B cell (primary cell): ENCODE measurements at regions not wholly inside any gene's neighbourhood (a gene's known extent, or its start where the extent isn't known, plus 50 kb on each side); places are given as distances from the start of the nearest gene placed in this dataset.

Experiments
- ATAC-seq: fragments of 200-7000 bp; cut with Tn5 transposase; one replicate; pipeline ENCODE4 v1.10.0; 2021; ENCODE audit warnings: low read depth, mild to moderate bottlenecking, moderate number of reproducible peaks, moderate library complexity
- CTCF ChIA-PET: fragments of 350-600 bp; sonication (Branson Sonifier 250); formaldehyde crosslinking; loops from one replicate; lab custom pipeline; 2021; ENCODE audit warnings: antibody characterized with exemption, inconsistent platforms; lab: Charles Lee
- POLR2A ChIA-PET: fragments of 350-600 bp; sonication (Branson Sonifier 250); formaldehyde crosslinking; loops from one replicate; lab custom pipeline; 2021; ENCODE audit warnings: antibody characterized with exemption; lab: Charles Lee
- DNase-seq: peaks from one replicate; pipeline ENCODE4 v3.0.0; 2013
- H2AFZ ChIP-seq: 2 replicates; pipeline ENCODE4 v1.6.1; 2012; ENCODE audit warnings: mild to moderate bottlenecking, low read depth, low read length; ENCODE audit not compliant: insufficient read depth, poor library complexity, severe bottlenecking
- H3K27ac ChIP-seq, 2 donors: 1 replicate in 1 of 2; 2 replicates in 1 of 2; pipeline ENCODE4 v1.5.1; 2012 to 2013; ENCODE audit warnings: low read length in 2 of 2, mild to moderate bottlenecking in 2 of 2, moderate library complexity in 1 of 2
- H3K27me3 ChIP-seq, 4 experiments: fragments of 200-600 bp in 1 of 4; sonication (generic) in 1 of 4; replicated peaks in 1 of 4; 1 replicate in 2 of 4; 2 replicates in 2 of 4; pipeline versions ENCODE4 v1.6.1 to v1.7.0; 2013 to 2016; ENCODE audit warnings: low read length in 3 of 4, mild to moderate bottlenecking in 2 of 4, mixed read lengths in 1 of 4, moderate library complexity in 1 of 4; ENCODE audit not compliant: insufficient read depth in 4 of 4, control insufficient read depth in 3 of 4; ENCODE audit errors: control extremely low read depth in 1 of 4
- H3K36me3 ChIP-seq, 2 experiments: replicated peaks in 1 of 2; 1 replicate in 1 of 2; 2 replicates in 1 of 2; pipeline versions ENCODE4 v1.6.1 to v1.7.1; 2013; ENCODE audit warnings: low read length in 1 of 2; ENCODE audit not compliant: insufficient read depth in 2 of 2, control insufficient read depth in 1 of 2; ENCODE audit errors: control extremely low read depth in 1 of 2, extremely low read depth in 1 of 2
- H3K4me1 ChIP-seq, 2 donors: fragments of 200-600 bp in 1 of 2; sonication (generic) in 1 of 2; 1 replicate in 1 of 2; 2 replicates in 1 of 2; pipeline versions ENCODE4 v1.5.1 to v1.6.1; 2013 to 2017; ENCODE audit warnings: low read length in 2 of 2; ENCODE audit not compliant: control insufficient read depth in 2 of 2, insufficient read depth in 2 of 2
- H3K4me2 ChIP-seq: replicated peaks from 2 replicates; pipeline ENCODE3; 2012; ENCODE audit warnings: mild to moderate bottlenecking, low read depth, low read length; ENCODE audit not compliant: poor library complexity, severe bottlenecking
- H3K4me3 ChIP-seq, 5 experiments: fragments of 200-600 bp in 1 of 5; sonication (generic) in 1 of 5; 1 replicate in 3 of 5; 2 replicates in 2 of 5; pipeline versions ENCODE4 v1.5.1 to v1.7.0; 2011 to 2016; ENCODE audit warnings: low read length in 4 of 5, mild to moderate bottlenecking in 4 of 5, low read depth in 2 of 5, control low read depth in 1 of 5, moderate library complexity in 1 of 5; ENCODE audit not compliant: insufficient read depth in 1 of 5; ENCODE audit errors: control extremely low read depth in 1 of 5, extremely low read depth in 1 of 5
- H3K79me2 ChIP-seq: fragments of 200-600 bp; sonication (generic); one replicate; pipeline ENCODE4 v1.6.0; 2016; ENCODE audit warnings: low read length; ENCODE audit not compliant: control insufficient read depth, insufficient read depth
- H3K9ac ChIP-seq: fragments of 200-600 bp; sonication (generic); 2 replicates; pipeline ENCODE4 v1.6.1; 2017; ENCODE audit warnings: mild to moderate bottlenecking, low read length, moderate library complexity
- H3K9me3 ChIP-seq, 3 donors: one replicate each; pipeline versions ENCODE4 v1.6.1 to v1.7.1; 2013; ENCODE audit warnings: low read length in 2 of 3; ENCODE audit not compliant: control insufficient read depth in 2 of 3, insufficient read depth in 1 of 3; ENCODE audit errors: control extremely low read depth in 1 of 3
- H4K20me1 ChIP-seq: 2 replicates; pipeline ENCODE4 v1.6.0; 2012; ENCODE audit warnings: mild to moderate bottlenecking, low read length; ENCODE audit not compliant: insufficient read depth, control insufficient read depth, poor library complexity, severe bottlenecking
- H3K27ac Mint-ChIP-seq: one replicate; pipeline ENCODE4 v1.8.0; 2021; ENCODE audit warnings: mixed read lengths
- H3K27me3 Mint-ChIP-seq: one replicate; pipeline ENCODE4 v1.8.0; 2021; ENCODE audit warnings: mixed read lengths
- H3K4me1 Mint-ChIP-seq: one replicate; pipeline ENCODE4 v1.8.0; 2021; ENCODE audit warnings: mixed read lengths
- H3K4me3 Mint-ChIP-seq: one replicate; pipeline ENCODE4 v1.8.0; 2021; ENCODE audit warnings: mixed read lengths
- H3K9me3 Mint-ChIP-seq: one replicate; pipeline ENCODE4 v1.8.0; 2022; ENCODE audit warnings: mixed read lengths; ENCODE audit not compliant: insufficient read depth
- EZH2 ChIP-seq: IDR thresholded peaks from 2 replicates; pipeline ENCODE4 v1.6.1; 2012; ENCODE audit warnings: borderline replicate concordance, low read depth, mild to moderate bottlenecking, moderate library complexity, low read length; ENCODE audit not compliant: insufficient read depth, poor library complexity, severe bottlenecking
- WGBS: methylation state at CpG from one replicate; pipeline ENCODE4 v1.1.5; 2013; ENCODE audit warnings: missing lambda C conversion rate; ENCODE audit not compliant: insufficient coverage; 5-methylcytosine and 5-hydroxymethylcytosine counted together
- intact Hi-C: fragments of 100-400 bp; cut with micrococcal nuclease; formaldehyde crosslinking; loops from one replicate; pipeline ENCODE4 v1.10.0; 2022
- TF ChIP-seq, protein P1 (sequence below): fragments of 200-600 bp; IDR thresholded peaks from one replicate; pipeline ENCODE4 v1.8.0; 2022; ENCODE audit warnings: antibody characterized with exemption, mild to moderate bottlenecking

DNA sequence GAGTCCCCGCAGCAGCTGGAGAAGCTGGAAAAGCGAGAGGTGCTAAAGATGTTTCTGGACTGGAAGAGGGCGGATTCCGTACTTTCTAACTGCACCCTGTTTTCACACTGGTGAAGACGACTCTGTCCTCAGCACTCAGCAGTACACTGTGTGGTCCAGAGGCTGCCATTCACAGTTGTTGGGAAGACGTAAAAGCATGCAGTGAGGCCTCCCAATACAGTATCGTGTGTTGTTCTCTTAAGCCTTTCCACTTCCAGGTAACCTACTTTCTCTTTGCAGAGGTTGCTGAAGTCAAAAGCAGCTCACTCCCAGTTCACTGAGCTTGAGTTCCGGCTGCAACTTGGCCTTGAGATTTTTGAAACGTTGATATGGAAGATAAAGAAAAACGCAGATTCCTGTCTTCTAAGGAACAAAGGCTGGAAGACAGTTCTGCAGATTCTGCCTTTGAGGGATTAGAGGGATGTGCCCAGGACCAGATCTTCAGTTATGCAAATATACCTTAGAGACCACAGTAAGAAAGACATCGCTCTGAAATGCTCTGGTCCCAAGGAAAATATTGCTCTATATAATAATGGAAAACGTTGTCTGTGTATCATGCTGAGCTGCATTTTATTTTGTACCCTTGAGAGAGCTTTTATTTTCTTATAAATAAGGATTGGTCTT lies 540.9 kb downstream of the TRIML1 start:
- Histone ChIP-seq H3K27me3 (no peaks in the 10 kb centered on the region), H4K20me1 (no peaks in the 10 kb centered on the region), H3K36me3 (no peaks in the 10 kb centered on the region), H3K9me3 (peaks cover 0 to 20% (median 0%) of the 10 kb centered on the region in 3 donors), H2AFZ (no peak overlapping the region), H3K4me3 (no peak overlapping the region), H3K27ac (no peak overlapping the region), H3K79me2 (no peaks in the 10 kb centered on the region), H3K4me1 (no peaks in the 10 kb centered on the region), H3K4me2 (no peak overlapping the region), H3K9ac (no peak overlapping the region)
- Mint-ChIP-seq H3K4me1 (no peaks in the 10 kb centered on the region), H3K27me3 (no peaks in the 10 kb centered on the region), H3K9me3 (peaks cover 3% of the 10 kb centered on the region), H3K27ac (no peak overlapping the region), H3K4me3 (no peak overlapping the region)
- intact Hi-C loops: no loop called here
- ChIA-PET CTCF (no interaction called here), POLR2A (no interaction called here)
- 91% methylated on average over 10 of the region's 12 CpGs for WGBS
- ATAC-seq (no peak), DNase-seq (no peak)
- TF ChIP-seq, protein P1, sequence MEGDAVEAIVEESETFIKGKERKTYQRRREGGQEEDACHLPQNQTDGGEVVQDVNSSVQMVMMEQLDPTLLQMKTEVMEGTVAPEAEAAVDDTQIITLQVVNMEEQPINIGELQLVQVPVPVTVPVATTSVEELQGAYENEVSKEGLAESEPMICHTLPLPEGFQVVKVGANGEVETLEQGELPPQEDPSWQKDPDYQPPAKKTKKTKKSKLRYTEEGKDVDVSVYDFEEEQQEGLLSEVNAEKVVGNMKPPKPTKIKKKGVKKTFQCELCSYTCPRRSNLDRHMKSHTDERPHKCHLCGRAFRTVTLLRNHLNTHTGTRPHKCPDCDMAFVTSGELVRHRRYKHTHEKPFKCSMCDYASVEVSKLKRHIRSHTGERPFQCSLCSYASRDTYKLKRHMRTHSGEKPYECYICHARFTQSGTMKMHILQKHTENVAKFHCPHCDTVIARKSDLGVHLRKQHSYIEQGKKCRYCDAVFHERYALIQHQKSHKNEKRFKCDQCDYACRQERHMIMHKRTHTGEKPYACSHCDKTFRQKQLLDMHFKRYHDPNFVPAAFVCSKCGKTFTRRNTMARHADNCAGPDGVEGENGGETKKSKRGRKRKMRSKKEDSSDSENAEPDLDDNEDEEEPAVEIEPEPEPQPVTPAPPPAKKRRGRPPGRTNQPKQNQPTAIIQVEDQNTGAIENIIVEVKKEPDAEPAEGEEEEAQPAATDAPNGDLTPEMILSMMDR: no peak
- no peak for TF ChIP-seq EZH2

DNA sequence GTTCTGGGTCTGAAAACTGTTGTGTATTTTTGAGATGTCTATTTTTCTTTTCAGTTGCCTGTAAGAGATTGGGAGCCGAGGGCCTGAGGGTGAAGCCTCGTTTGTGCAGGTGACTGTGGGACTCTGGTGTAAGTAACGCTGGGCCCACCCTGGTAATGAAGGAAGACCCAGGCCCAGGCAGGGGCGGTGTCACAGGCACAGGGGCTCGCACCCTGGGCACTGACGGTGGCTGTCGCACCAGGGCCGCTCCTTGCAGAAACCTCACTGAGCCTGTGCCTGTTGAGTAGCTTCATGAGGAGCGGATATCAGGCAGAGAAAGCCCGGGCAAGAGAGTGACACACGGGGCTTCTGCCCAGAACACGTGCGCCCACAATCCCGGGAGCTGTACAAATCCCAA lies 541.4 kb downstream of the TRIML1 start:
- Histone ChIP-seq H3K36me3 (no peaks in the 10 kb centered on the region), H2AFZ (no peak overlapping the region), H3K4me1 (no peaks in the 10 kb centered on the region), H4K20me1 (no peaks in the 10 kb centered on the region), H3K9ac (no peak overlapping the region), H3K27me3 (no peaks in the 10 kb centered on the region), H3K27ac (no peak overlapping the region), H3K79me2 (no peaks in the 10 kb centered on the region), H3K9me3 (peaks cover 0 to 24% (median 0%) of the 10 kb centered on the region in 3 donors), H3K4me2 (no peak overlapping the region), H3K4me3 (no peak overlapping the region)
- CTCF ChIA-PET: no interaction called here
- Mint-ChIP-seq H3K9me3 (peaks cover 1% of the 10 kb centered on the region), H3K27me3 (no peaks in the 10 kb centered on the region), H3K4me1 (no peaks in the 10 kb centered on the region), H3K27ac (no peak overlapping the region), H3K4me3 (no peak overlapping the region)
- TF ChIP-seq EZH2: no peak
- TF ChIP-seq, protein P1: no peak
- ATAC-seq (no peak), DNase-seq (no peak)
- 94% methylated on average over 14 of the region's 14 CpGs for WGBS
- POLR2A ChIA-PET: no interaction called here
- intact Hi-C loops: no loop called here
